CD8-positive, alpha-beta memory T cell (primary cell): ENCODE measurements at regions not wholly inside any gene's neighbourhood (a gene's known extent, or its start where the extent isn't known, plus 50 kb on each side); places are given as distances from the start of the nearest gene placed in this dataset.

Experiments used
- CTCF ChIA-PET: fragments of 350-600 bp; sonication (Branson Sonifier 250); formaldehyde crosslinking; loops from one replicate; lab custom pipeline; 2021; ENCODE audit warnings: antibody characterized with exemption; lab: Charles Lee
- POLR2A ChIA-PET: fragments of 350-600 bp; sonication (Branson Sonifier 250); formaldehyde crosslinking; loops from one replicate; lab custom pipeline; 2021; ENCODE audit warnings: antibody characterized with exemption; lab: Charles Lee
- DNase-seq, 5 donors: peaks; one replicate each; pipeline versions ENCODE4 v3.0.0 to v3.0.0-alpha.2; 2020 to 2022; ENCODE audit warnings: mixed read lengths in 1 of 5
- H3K27ac ChIP-seq: one replicate; pipeline ENCODE4 v1.7.0; 2013; ENCODE audit warnings: low read depth, mild to moderate bottlenecking, low read length, moderate library complexity
- H3K27me3 ChIP-seq: 2 replicates; pipeline ENCODE4 v1.7.0; 2013; ENCODE audit warnings: low read length, mild to moderate bottlenecking; ENCODE audit not compliant: insufficient read depth, poor library complexity, severe bottlenecking
- H3K36me3 ChIP-seq: 2 replicates; pipeline ENCODE4 v1.7.0; 2013; ENCODE audit warnings: mild to moderate bottlenecking, low read length, moderate library complexity; ENCODE audit not compliant: insufficient read depth
- H3K4me1 ChIP-seq: 2 replicates; pipeline ENCODE4 v1.7.0; 2013; ENCODE audit warnings: mild to moderate bottlenecking, low read length, moderate library complexity; ENCODE audit not compliant: insufficient read depth
- H3K4me3 ChIP-seq: 2 replicates; pipeline ENCODE4 v1.7.0; 2013; ENCODE audit warnings: mild to moderate bottlenecking, low read length
- H3K9me3 ChIP-seq: 2 replicates; pipeline ENCODE4 v1.7.0; 2013; ENCODE audit warnings: mild to moderate bottlenecking, low read length
- H3K27ac Mint-ChIP-seq, 8 donors: one replicate each; pipeline ENCODE4 v1.8.0; 2020 to 2021; ENCODE audit warnings: mixed read lengths in 8 of 8, mild to moderate bottlenecking in 6 of 8, inconsistent platforms in 3 of 8, moderate library complexity in 3 of 8
- H3K27me3 Mint-ChIP-seq, 2 donors: one replicate each; pipeline ENCODE4 v1.8.0; 2020 to 2021; ENCODE audit warnings: mixed read lengths in 2 of 2, mild to moderate bottlenecking in 1 of 2, moderate library complexity in 1 of 2
- H3K36me3 Mint-ChIP-seq, 3 donors: one replicate each; pipeline ENCODE4 v1.8.0; 2020 to 2021; ENCODE audit warnings: mixed read lengths in 3 of 3, inconsistent platforms in 1 of 3, mild to moderate bottlenecking in 1 of 3
- H3K4me1 Mint-ChIP-seq, 3 donors: one replicate each; pipeline ENCODE4 v1.8.0; 2020 to 2021; ENCODE audit warnings: mixed read lengths in 3 of 3, inconsistent platforms in 1 of 3, mild to moderate bottlenecking in 1 of 3
- H3K4me3 Mint-ChIP-seq, 7 donors: one replicate each; pipeline ENCODE4 v1.8.0; 2020 to 2021; ENCODE audit warnings: mixed read lengths in 7 of 7, mild to moderate bottlenecking in 6 of 7, moderate library complexity in 4 of 7, inconsistent platforms in 2 of 7
- H3K9me3 Mint-ChIP-seq, 5 donors: one replicate each; pipeline ENCODE4 v1.8.0; 2020 to 2022; ENCODE audit warnings: mixed read lengths in 5 of 5, mild to moderate bottlenecking in 3 of 5, moderate library complexity in 2 of 5, inconsistent platforms in 1 of 5

DNA sequence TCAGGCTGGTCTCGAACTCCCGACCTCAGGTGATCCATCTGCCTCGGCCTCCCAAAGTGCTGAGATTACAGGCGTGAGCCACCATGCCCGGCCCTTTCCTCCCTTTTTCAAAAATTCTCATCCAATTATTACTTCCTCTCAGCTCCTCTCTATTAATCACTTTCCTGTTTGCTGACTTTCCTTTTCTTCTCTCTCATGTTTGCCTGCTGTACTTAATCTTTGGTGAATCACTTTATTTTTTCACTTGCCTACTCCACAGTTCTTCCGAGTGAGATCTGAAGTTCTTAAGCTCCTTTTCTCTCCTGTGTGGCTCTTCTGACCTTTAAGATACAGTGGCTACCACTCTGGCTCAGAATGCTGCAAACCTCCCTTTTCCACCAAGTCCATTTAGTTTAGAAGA lies 126.3 kb upstream of the SERTAD2 start:
- CTCF ChIA-PET, result interaction anchor here (1.7 kb wide), 1 partner anchor 10 kb away, joined by 4 read pairs; no protein-coding TSS in a partner anchor
- Histone ChIP-seq H3K4me1 (no peaks in the 10 kb centered on the region), H3K4me3 (no peak overlapping the region), H3K27me3 (no peaks in the 10 kb centered on the region), H3K9me3 (no peaks in the 10 kb centered on the region), H3K36me3 (no peaks in the 10 kb centered on the region), H3K27ac (no peak overlapping the region)
- Mint-ChIP-seq H3K27ac (no peak overlapping the region), H3K27me3 (peaks cover 0 to 3% of the 10 kb centered on the region in 2 donors), H3K36me3 (no peaks in the 10 kb centered on the region), H3K4me1 (no peaks in the 10 kb centered on the region), H3K9me3 (no peaks in the 10 kb centered on the region), H3K4me3 (no peak overlapping the region)
- POLR2A ChIA-PET, result interaction anchor here (1.6 kb wide), 1 partner anchor 13 kb away, joined by 3 read pairs; no protein-coding TSS in a partner anchor
- DNase-seq, result no peak

DNA sequence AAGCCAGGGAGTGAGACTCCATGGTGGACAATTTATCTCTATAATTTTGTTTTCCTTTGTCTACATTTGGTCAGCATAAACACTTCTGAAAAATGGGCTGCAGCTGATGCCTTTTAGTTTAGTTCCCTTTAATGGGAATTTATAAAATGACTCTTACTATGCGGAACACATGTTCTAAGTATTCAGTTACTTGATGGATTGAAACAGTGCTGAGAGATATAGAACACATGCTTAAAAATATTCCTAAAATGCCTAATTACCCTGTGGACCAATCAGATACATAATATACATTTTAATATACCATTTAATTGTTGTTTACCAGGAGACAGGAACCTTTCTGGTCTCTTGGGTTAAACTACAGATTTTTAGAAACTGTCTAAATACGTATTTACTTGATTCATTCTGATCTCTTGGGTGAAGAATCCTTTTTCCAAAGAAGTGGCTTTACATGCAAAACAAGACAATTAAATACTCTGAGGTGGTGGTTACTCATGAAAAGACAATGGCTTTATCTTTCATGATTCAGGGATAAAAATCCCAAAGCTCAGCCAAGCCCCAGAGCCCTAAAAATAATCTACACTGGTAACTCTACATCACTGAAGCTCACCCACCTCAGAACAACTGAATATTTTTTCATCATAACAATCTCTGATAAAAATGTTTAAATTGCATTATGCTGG lies 128.1 kb upstream of the SERTAD2 start:
- no peak overlapping the region for H3K27ac ChIP-seq
- no peak for DNase-seq
- H3K4me3 ChIP-seq, result no peak overlapping the region
- H3K27me3 ChIP-seq, result no peaks in the 10 kb centered on the region
- Mint-ChIP-seq H3K9me3 (no peaks in the 10 kb centered on the region), H3K27ac (no peak overlapping the region), H3K4me3 (no peak overlapping the region), H3K4me1 (no peaks in the 10 kb centered on the region), H3K27me3 (peaks cover 0 to 3% of the 10 kb centered on the region in 2 donors), H3K36me3 (no peaks in the 10 kb centered on the region)
- CTCF ChIA-PET, result no interaction called here
- no peaks in the 10 kb centered on the region for H3K36me3 ChIP-seq
- POLR2A ChIA-PET, result interaction anchor here (0.8 kb wide), 1 partner anchor 103 kb away, joined by 3 read pairs; no protein-coding TSS in a partner anchor
- H3K4me1 ChIP-seq, result no peaks in the 10 kb centered on the region
- no peaks in the 10 kb centered on the region for H3K9me3 ChIP-seq

DNA sequence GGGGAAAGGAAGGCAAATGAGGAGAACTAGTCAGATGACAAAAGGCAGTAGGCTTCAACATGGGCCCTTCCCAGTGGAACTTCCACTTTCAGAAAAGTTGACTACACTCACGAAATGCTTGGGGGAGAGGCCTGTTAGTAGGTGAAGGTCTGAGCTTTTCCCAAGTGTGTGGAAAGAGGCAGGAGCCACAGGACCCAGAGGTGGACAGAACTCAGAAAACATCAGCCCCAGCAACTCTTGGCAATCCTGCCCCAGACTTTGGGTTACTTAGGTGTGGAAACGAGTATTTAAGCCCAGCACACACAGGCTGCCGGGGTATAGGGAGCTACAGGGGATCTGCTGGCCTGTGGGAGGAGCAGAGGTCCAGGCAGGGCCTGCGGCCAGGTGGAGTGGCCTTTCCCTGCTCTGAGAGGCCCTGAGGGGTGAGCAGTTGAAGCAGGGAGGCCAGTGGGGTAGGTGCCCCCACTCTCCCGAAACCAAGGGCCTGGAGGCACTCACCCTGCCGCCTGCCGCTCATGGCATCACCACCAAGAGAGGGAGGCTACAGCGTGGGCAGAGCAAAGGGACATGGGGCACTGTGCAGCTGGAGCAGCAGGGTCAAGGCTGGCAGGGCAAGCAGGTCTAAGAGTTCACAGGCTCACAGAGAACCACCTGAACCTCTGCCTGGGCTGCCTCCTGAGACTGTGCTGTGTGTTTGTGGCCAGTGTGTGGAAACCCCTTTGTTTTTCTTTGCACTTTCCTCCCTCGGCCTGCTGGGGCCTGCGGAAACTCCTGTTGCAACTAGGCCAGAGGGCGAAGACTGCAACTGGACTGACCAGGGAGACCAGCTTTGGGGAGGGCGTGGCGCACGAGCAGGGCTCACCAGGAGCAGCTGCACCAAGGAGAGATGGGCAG lies 130.7 kb upstream of the SERTAD2 start:
- no peak overlapping the region for H3K4me3 ChIP-seq
- H3K27me3 Mint-ChIP-seq, result peaks cover 0 to 3% of the 10 kb centered on the region in 2 donors
- H3K36me3 Mint-ChIP-seq, result no peaks in the 10 kb centered on the region
- H3K27ac ChIP-seq, result no peak overlapping the region
- H3K27ac Mint-ChIP-seq, result no peak overlapping the region
- no peaks in the 10 kb centered on the region for H3K4me1 Mint-ChIP-seq
- CTCF ChIA-PET, result no interaction called here
- DNase-seq, result no peak
- no peaks in the 10 kb centered on the region for H3K36me3 ChIP-seq
- no peaks in the 10 kb centered on the region for H3K27me3 ChIP-seq
- H3K4me1 ChIP-seq, result no peaks in the 10 kb centered on the region
- H3K9me3 ChIP-seq, result no peaks in the 10 kb centered on the region
- no peaks in the 10 kb centered on the region for H3K9me3 Mint-ChIP-seq
- no peak overlapping the region for H3K4me3 Mint-ChIP-seq
- POLR2A ChIA-PET, result no interaction called here

DNA sequence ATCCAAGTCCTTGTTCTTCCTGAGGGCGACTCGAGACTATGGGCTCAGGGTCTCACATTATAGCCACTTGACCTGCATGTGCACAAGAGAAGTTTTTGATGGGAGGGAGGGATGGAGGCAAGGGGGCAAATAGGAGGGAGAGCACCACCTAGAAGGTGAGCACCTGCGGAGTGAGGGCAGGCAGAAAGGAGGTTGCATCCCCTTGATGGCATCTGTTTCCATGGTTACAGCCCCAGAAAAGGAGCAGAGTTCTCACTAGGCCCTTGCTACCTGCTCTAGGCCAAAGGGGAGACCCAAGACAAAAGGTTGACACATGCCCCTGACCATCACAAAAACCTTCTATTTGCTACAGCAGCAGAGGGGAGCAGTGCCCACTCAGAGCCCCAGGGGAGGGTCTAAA lies 131.5 kb upstream of the SERTAD2 start:
- no peaks in the 10 kb centered on the region for H3K36me3 Mint-ChIP-seq
- H3K4me3 ChIP-seq, result no peak overlapping the region
- H3K27me3 Mint-ChIP-seq, result peaks cover 0 to under 1% of the 10 kb centered on the region in 2 donors
- no peak overlapping the region for H3K27ac Mint-ChIP-seq
- POLR2A ChIA-PET, result no interaction called here
- no peaks in the 10 kb centered on the region for H3K4me1 Mint-ChIP-seq
- H3K36me3 ChIP-seq, result no peaks in the 10 kb centered on the region
- no peaks in the 10 kb centered on the region for H3K4me1 ChIP-seq
- CTCF ChIA-PET, result no interaction called here
- no peaks in the 10 kb centered on the region for H3K9me3 ChIP-seq
- H3K4me3 Mint-ChIP-seq, result no peak overlapping the region
- H3K27me3 ChIP-seq, result no peaks in the 10 kb centered on the region
- H3K9me3 Mint-ChIP-seq, result no peaks in the 10 kb centered on the region
- DNase-seq, result no peak
- H3K27ac ChIP-seq, result no peak overlapping the region

DNA sequence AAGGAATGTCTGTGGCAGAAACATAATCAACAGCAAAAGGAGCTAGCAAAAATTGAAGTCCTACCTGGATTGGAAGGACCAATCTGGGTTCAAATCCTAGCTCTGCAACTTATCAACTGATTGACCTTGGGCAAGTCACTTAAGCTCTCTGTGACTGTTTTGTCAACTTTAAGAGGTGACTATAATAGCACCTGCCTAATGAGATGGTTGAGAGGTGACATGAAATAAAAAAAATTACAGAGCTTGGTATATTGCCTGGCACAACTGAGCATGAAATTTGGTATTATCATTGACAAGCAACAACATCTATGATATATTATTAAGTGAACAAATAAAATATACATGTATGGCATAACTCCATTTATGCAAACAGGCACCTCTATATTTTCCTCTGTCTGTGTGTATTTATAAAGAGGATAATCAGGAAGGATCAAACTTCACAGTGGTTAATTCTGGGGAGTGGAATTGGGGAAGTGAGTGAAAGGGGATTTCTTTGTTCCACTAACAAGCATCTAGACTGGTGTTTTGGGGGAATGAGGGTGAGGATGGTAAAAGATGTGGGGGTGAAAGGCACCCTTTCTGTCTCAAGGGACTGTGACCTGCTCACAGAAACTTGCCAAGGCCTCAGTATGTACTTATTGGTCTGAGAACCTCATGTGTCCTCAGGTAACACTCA lies 132.8 kb upstream of the SERTAD2 start:
- Histone ChIP-seq H3K4me1 (no peaks in the 10 kb centered on the region), H3K4me3 (no peak overlapping the region), H3K27ac (no peak overlapping the region), H3K27me3 (no peaks in the 10 kb centered on the region), H3K9me3 (no peaks in the 10 kb centered on the region), H3K36me3 (no peaks in the 10 kb centered on the region)
- ChIA-PET POLR2A (interaction anchor here (0.6 to 0.7 kb wide), 2 partner anchors 57 to 137 kb away, joined by 3 to 5 read pairs; no protein-coding TSS in a partner anchor), CTCF (interaction anchor here (0.7 to 1.0 kb wide), 2 partner anchors 74 to 300 kb away, joined by 3 read pairs; no protein-coding TSS in a partner anchor)
- Mint-ChIP-seq H3K4me3 (no peak overlapping the region), H3K27ac (no peak overlapping the region), H3K36me3 (no peaks in the 10 kb centered on the region), H3K4me1 (no peaks in the 10 kb centered on the region), H3K27me3 (no peaks in the 10 kb centered on the region), H3K9me3 (no peaks in the 10 kb centered on the region)
- no peak for DNase-seq

DNA sequence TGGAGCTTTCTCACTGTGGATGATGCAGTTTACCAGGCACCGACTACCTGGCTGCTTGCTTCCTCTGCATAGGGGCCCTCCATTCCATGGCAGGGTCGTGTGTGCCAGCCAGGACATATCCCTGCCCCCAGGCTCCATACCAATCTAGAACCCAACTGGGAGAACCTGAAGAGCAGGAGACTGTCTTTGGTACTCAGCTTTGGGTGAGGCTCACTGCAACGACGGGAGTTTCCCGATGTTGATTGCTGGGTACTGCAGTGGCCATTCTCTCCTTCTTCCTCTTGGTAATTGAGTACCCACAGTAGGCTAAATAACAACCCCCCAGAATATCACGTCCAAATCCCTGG lies 133.3 kb upstream of the SERTAD2 start:
- ChIA-PET POLR2A (no interaction called here), CTCF (no interaction called here)
- DNase-seq, result no peak
- Mint-ChIP-seq H3K27me3 (no peaks in the 10 kb centered on the region), H3K4me3 (no peak overlapping the region), H3K27ac (peak overlapping the region in 1 of 8 donors; percentile 43), H3K36me3 (no peaks in the 10 kb centered on the region), H3K4me1 (no peaks in the 10 kb centered on the region), H3K9me3 (no peaks in the 10 kb centered on the region)
- Histone ChIP-seq H3K36me3 (no peaks in the 10 kb centered on the region), H3K27ac (no peak overlapping the region), H3K4me3 (no peak overlapping the region), H3K4me1 (no peaks in the 10 kb centered on the region), H3K27me3 (no peaks in the 10 kb centered on the region), H3K9me3 (no peaks in the 10 kb centered on the region)

DNA sequence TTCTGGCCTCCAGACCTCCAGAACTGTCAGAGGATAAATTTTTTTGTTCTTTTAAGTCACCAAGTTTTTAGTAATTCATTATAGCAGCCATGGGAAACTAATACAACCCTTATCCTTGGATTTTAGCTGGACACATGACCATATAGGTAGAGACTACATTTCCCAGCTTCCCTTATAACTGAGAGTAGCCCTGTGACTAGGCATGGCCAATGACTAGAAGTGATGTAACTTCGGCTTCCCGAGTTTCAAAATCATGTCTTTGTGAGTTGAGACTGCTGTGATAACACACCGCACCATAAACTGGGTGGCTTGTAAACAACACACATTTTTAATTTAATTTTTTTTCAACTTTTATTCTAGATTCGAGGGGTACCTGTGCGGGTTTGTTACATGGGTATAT lies 134.0 kb upstream of the SERTAD2 start:
- no peaks in the 10 kb centered on the region for H3K9me3 Mint-ChIP-seq
- Histone ChIP-seq H3K27me3 (no peaks in the 10 kb centered on the region), H3K27ac (no peak overlapping the region), H3K4me3 (no peak overlapping the region), H3K9me3 (no peaks in the 10 kb centered on the region), H3K36me3 (no peaks in the 10 kb centered on the region), H3K4me1 (no peaks in the 10 kb centered on the region)
- H3K4me3 Mint-ChIP-seq, result no peak overlapping the region
- H3K27ac Mint-ChIP-seq, result no peak overlapping the region
- H3K4me1 Mint-ChIP-seq, result no peaks in the 10 kb centered on the region
- H3K27me3 Mint-ChIP-seq, result no peaks in the 10 kb centered on the region
- no peak for DNase-seq
- ChIA-PET POLR2A (no interaction called here), CTCF (no interaction called here)
- no peaks in the 10 kb centered on the region for H3K36me3 Mint-ChIP-seq
